Glutamatergic neuron (in vitro differentiated cells): ENCODE measurements at regions not wholly inside any gene's neighbourhood (a gene's known extent, or its start where the extent isn't known, plus 50 kb on each side); places are given as distances from the start of the nearest gene placed in this dataset.
"Not testable (repeated sequence)": the region's sequence is repeated elsewhere in the genome, so short reads cannot be mapped to it uniquely, and the experiment has no call there.

Experiments
- DNase-seq: peaks from one replicate; pipeline ENCODE4 v3.0.0; 2022
- H3K27ac Mint-ChIP-seq: one replicate; pipeline ENCODE4 v1.8.0; 2020; ENCODE audit warnings: mild to moderate bottlenecking, mixed read lengths, inconsistent platforms; ENCODE audit not compliant: unreplicated experiment
- H3K27me3 Mint-ChIP-seq: one replicate; pipeline ENCODE4 v1.8.0; 2020; ENCODE audit warnings: mild to moderate bottlenecking, moderate library complexity, mixed read lengths, inconsistent platforms; ENCODE audit not compliant: unreplicated experiment
- H3K36me3 Mint-ChIP-seq: one replicate; pipeline ENCODE4 v1.8.0; 2020; ENCODE audit warnings: mild to moderate bottlenecking, mixed read lengths, inconsistent platforms; ENCODE audit not compliant: unreplicated experiment
- H3K4me1 Mint-ChIP-seq: one replicate; pipeline ENCODE4 v1.8.0; 2020; ENCODE audit warnings: mild to moderate bottlenecking, low read depth, mixed read lengths, inconsistent platforms; ENCODE audit not compliant: unreplicated experiment
- H3K4me3 Mint-ChIP-seq: one replicate; pipeline ENCODE4 v1.8.0; 2020; ENCODE audit warnings: mild to moderate bottlenecking, mixed read lengths, inconsistent platforms; ENCODE audit not compliant: unreplicated experiment
- H3K9me3 Mint-ChIP-seq: one replicate; pipeline ENCODE4 v1.8.0; 2020; ENCODE audit warnings: mild to moderate bottlenecking, moderate library complexity, mixed read lengths, inconsistent platforms; ENCODE audit not compliant: unreplicated experiment
- TF ChIP-seq, protein P1 (sequence below): fragments of 200-600 bp; sonication (generic); IDR thresholded peaks from one replicate; pipeline ENCODE4 v1.5.0; 2021; ENCODE audit not compliant: partially characterized antibody, unreplicated experiment

DNA sequence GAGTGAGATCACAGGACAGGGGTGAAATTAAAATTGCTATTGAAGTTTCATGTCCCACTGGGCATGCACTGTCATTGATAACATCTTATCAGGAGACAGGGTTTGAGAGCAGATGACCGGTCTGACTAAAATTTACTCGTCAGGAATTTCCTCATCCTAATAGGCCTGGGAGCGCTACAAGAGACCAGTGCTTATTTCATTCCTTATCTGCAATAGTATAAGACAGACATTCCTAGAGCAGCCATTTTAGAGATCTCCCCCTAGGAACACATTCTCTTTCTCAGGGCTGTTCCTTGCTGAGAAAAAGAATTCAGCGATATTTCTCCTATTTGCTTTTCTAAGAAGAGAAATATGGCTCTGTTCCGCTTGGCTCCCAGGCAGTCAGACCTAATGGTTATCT lies 181.4 kb upstream of the ETV3 start:
- H3K4me1 Mint-ChIP-seq = no peaks in the 10 kb centered on the region
- TF ChIP-seq, protein P1, sequence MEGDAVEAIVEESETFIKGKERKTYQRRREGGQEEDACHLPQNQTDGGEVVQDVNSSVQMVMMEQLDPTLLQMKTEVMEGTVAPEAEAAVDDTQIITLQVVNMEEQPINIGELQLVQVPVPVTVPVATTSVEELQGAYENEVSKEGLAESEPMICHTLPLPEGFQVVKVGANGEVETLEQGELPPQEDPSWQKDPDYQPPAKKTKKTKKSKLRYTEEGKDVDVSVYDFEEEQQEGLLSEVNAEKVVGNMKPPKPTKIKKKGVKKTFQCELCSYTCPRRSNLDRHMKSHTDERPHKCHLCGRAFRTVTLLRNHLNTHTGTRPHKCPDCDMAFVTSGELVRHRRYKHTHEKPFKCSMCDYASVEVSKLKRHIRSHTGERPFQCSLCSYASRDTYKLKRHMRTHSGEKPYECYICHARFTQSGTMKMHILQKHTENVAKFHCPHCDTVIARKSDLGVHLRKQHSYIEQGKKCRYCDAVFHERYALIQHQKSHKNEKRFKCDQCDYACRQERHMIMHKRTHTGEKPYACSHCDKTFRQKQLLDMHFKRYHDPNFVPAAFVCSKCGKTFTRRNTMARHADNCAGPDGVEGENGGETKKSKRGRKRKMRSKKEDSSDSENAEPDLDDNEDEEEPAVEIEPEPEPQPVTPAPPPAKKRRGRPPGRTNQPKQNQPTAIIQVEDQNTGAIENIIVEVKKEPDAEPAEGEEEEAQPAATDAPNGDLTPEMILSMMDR = no peak
- H3K9me3 Mint-ChIP-seq = peaks cover 16% of the 10 kb centered on the region
- no peak for DNase-seq
- H3K36me3 Mint-ChIP-seq = peaks cover 18% of the 10 kb centered on the region
- H3K27ac Mint-ChIP-seq = no peak overlapping the region
- H3K27me3 Mint-ChIP-seq = no peaks in the 10 kb centered on the region
- no peak overlapping the region for H3K4me3 Mint-ChIP-seq

DNA sequence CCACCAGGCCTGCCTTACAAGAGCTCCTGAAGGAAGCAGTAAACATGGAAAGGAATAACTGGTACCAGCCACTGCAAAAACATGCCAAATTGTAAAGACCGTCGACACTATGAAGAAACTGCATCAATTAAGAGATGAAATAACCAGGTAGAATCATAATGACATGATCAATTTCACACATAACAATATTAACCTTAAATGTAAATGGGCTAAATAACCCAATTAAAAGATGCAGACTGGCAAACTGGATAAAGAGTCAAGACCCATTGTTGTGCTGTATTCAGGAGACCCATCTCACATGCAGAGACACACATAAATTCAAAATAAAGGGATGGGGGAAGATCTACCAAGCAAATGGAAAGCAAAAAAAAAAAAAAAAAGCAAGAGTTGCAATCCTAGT lies 179.0 kb upstream of the ETV3 start:
- not testable (repeated sequence) for H3K4me1 Mint-ChIP-seq, H3K4me3 Mint-ChIP-seq, H3K27ac Mint-ChIP-seq, DNase-seq, H3K27me3 Mint-ChIP-seq
- peaks cover 18% of the 10 kb centered on the region for H3K36me3 Mint-ChIP-seq
- peaks cover 14% of the 10 kb centered on the region for H3K9me3 Mint-ChIP-seq

DNA sequence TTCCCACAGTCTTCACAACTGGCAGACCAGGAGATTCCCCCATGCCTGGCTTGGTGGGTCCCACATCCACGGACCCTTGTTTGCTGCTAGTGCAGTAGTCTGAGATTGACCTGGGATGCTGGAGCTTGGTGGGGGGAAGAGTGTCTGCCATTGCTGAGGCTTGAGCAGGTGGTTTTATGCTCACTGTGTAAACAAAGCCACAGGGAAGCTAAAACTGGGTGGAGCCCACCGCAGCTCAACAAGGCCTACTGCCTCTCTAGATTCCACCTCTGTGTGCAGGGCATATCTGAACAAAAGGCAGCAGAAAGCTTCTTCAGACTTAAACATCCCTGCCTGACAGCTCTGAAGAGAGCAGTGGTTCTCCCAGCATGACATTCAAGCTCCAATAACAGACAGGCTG lies 177.3 kb upstream of the ETV3 start:
- peaks cover 14% of the 10 kb centered on the region for H3K9me3 Mint-ChIP-seq
- peaks cover 1% of the 10 kb centered on the region for H3K27me3 Mint-ChIP-seq
- TF ChIP-seq, protein P1 = no peak
- H3K4me1 Mint-ChIP-seq = no peaks in the 10 kb centered on the region
- H3K27ac Mint-ChIP-seq = no peak overlapping the region
- H3K36me3 Mint-ChIP-seq = peaks cover 11% of the 10 kb centered on the region
- DNase-seq = no peak
- no peak overlapping the region for H3K4me3 Mint-ChIP-seq

DNA sequence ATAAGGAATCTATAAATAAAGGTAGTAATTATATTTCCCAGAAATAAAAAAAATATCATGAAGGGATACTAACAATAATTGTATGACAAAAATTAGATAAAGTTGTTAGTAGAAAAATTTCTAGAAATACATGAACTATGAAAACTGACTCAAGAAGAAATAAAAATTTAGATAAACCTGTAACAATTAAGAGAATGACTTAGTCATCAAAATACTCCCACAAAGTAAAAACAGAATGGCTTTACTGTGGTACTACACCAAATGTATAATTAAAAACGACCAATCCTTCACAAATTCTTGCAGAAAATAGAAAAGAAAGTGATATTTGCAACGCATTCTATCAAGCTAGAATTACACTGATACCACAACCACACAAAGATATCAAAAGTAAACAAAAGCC lies 176.2 kb upstream of the ETV3 start:
- H3K4me1 Mint-ChIP-seq = no peaks in the 10 kb centered on the region
- H3K27ac Mint-ChIP-seq = no peak overlapping the region
- peaks cover 14% of the 10 kb centered on the region for H3K9me3 Mint-ChIP-seq
- TF ChIP-seq, protein P1 = no peak
- peaks cover 6% of the 10 kb centered on the region for H3K36me3 Mint-ChIP-seq
- H3K4me3 Mint-ChIP-seq = no peak overlapping the region
- DNase-seq = no peak
- H3K27me3 Mint-ChIP-seq = peaks cover 1% of the 10 kb centered on the region

DNA sequence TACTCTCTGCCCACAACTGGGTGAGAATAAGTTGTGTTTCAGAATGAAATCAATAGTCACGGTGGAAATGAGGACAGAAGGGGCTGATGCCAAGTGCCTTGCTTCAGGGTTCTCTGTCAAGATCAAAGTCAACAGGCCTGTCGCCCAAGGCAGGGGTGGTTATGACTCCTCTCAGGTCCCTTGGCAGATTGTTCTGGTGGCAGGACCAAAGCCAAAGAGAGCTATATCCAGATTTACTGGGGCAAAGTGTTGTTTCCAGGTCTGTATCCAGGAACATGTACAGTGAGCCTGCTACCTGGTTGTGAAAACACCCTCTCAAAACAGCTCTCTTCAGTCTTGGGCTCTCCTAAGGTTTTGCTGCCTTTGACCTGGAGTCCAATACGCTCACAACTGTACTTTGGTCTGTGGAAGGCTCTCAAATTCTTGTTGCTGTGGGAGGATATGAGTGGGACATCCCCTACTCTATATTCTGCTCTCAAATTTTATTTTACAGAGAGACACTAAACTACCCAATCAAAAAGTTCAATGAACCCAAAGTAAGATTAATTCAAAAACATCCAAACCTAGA lies 175.1 kb upstream of the ETV3 start:
- peaks cover 1% of the 10 kb centered on the region for H3K27me3 Mint-ChIP-seq
- no peak overlapping the region for H3K27ac Mint-ChIP-seq
- H3K4me1 Mint-ChIP-seq = no peaks in the 10 kb centered on the region
- H3K4me3 Mint-ChIP-seq = no peak overlapping the region
- peaks cover 6% of the 10 kb centered on the region for H3K36me3 Mint-ChIP-seq
- TF ChIP-seq, protein P1 = no peak
- no peak for DNase-seq
- peaks cover 10% of the 10 kb centered on the region for H3K9me3 Mint-ChIP-seq
